ENCODE measurements at regions not wholly inside any gene's neighbourhood (a gene's known extent, or its start where the extent isn't known, plus 50 kb on each side); places are given as distances from the start of the nearest gene placed in this dataset.

- ChIA-PET POLR2A (no interaction called here), CTCF (no interaction called here)
- TF ChIP-seq TARDBP (IDR thresholded peaks at IDR 0.05): no peak
- no peak for TF ChIP-seq ZNF384 (IDR thresholded peaks at IDR 0.05)
- TF ChIP-seq ELF4 (IDR thresholded peaks at IDR 0.05): no peak
- no peak for TF ChIP-seq HDGF (IDR thresholded peaks at IDR 0.05; ENCODE audit: borderline replicate concordance)
- TF ChIP-seq FOXM1 (IDR thresholded peaks at IDR 0.05; ENCODE audit: borderline replicate concordance): no peak
- TF ChIP-seq NFRKB (IDR thresholded peaks at IDR 0.05): no peak
- TF ChIP-seq BHLHE40 (IDR thresholded peaks at IDR 0.05; ENCODE audit: borderline replicate concordance): no peak
- TF ChIP-seq SUZ12 (IDR thresholded peaks at IDR 0.05): no peak
- no peak for TF ChIP-seq FOXA1 (IDR thresholded peaks at IDR 0.05)
- DNase-seq (ENCODE audit: extremely low spot score): no peak
Measured at GRCh38 chr2:125444106-125444505, 1211.9 kb upstream of the GYPC start.

DNA sequence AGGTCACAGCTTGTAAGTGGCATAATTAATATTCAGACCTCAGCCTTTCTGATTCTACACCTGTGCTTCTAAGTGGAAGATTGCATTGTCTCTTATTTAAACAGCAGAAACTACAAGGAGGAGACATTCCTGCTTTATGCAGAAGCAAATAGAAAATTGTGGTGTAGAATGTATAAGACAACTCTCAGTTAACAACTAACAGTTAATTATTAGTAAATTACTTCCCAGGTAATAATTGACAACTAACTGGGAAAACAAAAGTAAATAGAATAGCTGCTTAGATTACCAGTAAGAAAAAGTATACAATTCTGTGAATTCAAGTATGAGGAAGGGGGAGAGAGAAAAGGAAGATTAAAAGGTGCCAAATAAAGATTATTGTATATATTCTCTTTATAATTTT is 1210.5 kb upstream of the GYPC start:
- ChIA-PET POLR2A (no interaction called here), CTCF (no interaction called here)
- TF ChIP-seq SUZ12 (IDR thresholded peaks at IDR 0.05) (no peak), SP1 (IDR thresholded peaks at IDR 0.05) (no peak), BHLHE40 (IDR thresholded peaks at IDR 0.05; ENCODE audit: borderline replicate concordance) (no peak), ARNT (IDR thresholded peaks at IDR 0.05) (no peak), FOXK2 (IDR thresholded peaks at IDR 0.05) (no peak), FOXA1 (IDR thresholded peaks at IDR 0.05) (no peak), NFRKB (IDR thresholded peaks at IDR 0.05) (no peak), LEF1 (IDR thresholded peaks at IDR 0.05; ENCODE audit: borderline replicate concordance) (no peak), HDGF (IDR thresholded peaks at IDR 0.05; ENCODE audit: borderline replicate concordance) (no peak), FOXM1 (IDR thresholded peaks at IDR 0.05; ENCODE audit: borderline replicate concordance) (no peak), TARDBP (IDR thresholded peaks at IDR 0.05) (no peak), ZNF384 (IDR thresholded peaks at IDR 0.05) (no peak), CTBP1 (IDR thresholded peaks at IDR 0.05; ENCODE audit: borderline replicate concordance) (no peak), ELF4 (IDR thresholded peaks at IDR 0.05) (no peak), L3MBTL2 (conservative IDR thresholded peaks at IDR 0.05) (no peak)
- TF ChIP-seq, protein P1, sequence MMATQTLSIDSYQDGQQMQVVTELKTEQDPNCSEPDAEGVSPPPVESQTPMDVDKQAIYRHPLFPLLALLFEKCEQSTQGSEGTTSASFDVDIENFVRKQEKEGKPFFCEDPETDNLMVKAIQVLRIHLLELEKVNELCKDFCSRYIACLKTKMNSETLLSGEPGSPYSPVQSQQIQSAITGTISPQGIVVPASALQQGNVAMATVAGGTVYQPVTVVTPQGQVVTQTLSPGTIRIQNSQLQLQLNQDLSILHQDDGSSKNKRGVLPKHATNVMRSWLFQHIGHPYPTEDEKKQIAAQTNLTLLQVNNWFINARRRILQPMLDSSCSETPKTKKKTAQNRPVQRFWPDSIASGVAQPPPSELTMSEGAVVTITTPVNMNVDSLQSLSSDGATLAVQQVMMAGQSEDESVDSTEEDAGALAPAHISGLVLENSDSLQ (IDR thresholded peaks at IDR 0.05): no peak
- DNase-seq (ENCODE audit: extremely low spot score): no peak

GRCh38 chr2:125450092-125450491 is 1205.9 kb upstream of the GYPC start:
- CTCF ChIA-PET: no interaction called here

DNA sequence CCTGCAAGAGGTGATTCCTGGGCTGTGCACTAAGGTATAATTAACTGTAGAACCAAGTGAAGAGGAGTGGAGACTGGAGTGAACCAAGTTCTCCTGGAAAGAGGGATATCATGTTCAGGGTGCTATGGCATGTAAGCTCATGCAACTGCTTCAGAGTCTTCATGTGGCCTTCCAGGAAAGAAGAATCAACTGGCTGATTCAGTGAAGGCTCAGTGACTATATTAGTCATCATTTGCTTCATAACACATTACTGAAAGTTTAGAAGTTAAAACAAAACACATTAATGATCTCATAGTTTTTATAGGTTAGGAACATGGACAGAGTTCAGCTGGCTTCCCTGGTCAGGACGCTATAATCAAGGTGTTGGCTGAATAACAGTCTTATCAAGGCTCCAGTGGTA is 1200.8 kb upstream of the GYPC start:
- POLR2A ChIA-PET: no interaction called here
- DNase-seq (ENCODE audit: extremely low spot score): no peak
- TF ChIP-seq CTBP1 (IDR thresholded peaks at IDR 0.05; ENCODE audit: borderline replicate concordance): no peak
- TF ChIP-seq FOXA1 (IDR thresholded peaks at IDR 0.05): no peak
- TF ChIP-seq, protein P1 (IDR thresholded peaks at IDR 0.05): no peak
- no peak for TF ChIP-seq BHLHE40 (IDR thresholded peaks at IDR 0.05; ENCODE audit: borderline replicate concordance)
- TF ChIP-seq ZNF384 (IDR thresholded peaks at IDR 0.05): no peak
- TF ChIP-seq SUZ12 (IDR thresholded peaks at IDR 0.05): no peak
- no peak for TF ChIP-seq FOXM1 (IDR thresholded peaks at IDR 0.05; ENCODE audit: borderline replicate concordance)
- no peak for TF ChIP-seq ELF4 (IDR thresholded peaks at IDR 0.05)
- CTCF ChIA-PET: no interaction called here

More at GRCh38 chr2:125450092-125450491, 1205.9 kb upstream of the GYPC start:
- no peak for DNase-seq (ENCODE audit: extremely low spot score)
- POLR2A ChIA-PET: no interaction called here
- TF ChIP-seq TARDBP (IDR thresholded peaks at IDR 0.05) (no peak), FOXK2 (IDR thresholded peaks at IDR 0.05) (no peak), HDGF (IDR thresholded peaks at IDR 0.05; ENCODE audit: borderline replicate concordance) (no peak), ELF4 (IDR thresholded peaks at IDR 0.05) (no peak), ZNF384 (IDR thresholded peaks at IDR 0.05) (no peak), L3MBTL2 (conservative IDR thresholded peaks at IDR 0.05) (no peak), SUZ12 (IDR thresholded peaks at IDR 0.05) (no peak), BHLHE40 (IDR thresholded peaks at IDR 0.05; ENCODE audit: borderline replicate concordance) (no peak), SP1 (IDR thresholded peaks at IDR 0.05) (no peak), FOXA1 (IDR thresholded peaks at IDR 0.05) (no peak), NFRKB (IDR thresholded peaks at IDR 0.05) (no peak), LEF1 (IDR thresholded peaks at IDR 0.05; ENCODE audit: borderline replicate concordance) (no peak), FOXM1 (IDR thresholded peaks at IDR 0.05; ENCODE audit: borderline replicate concordance) (no peak), CTBP1 (IDR thresholded peaks at IDR 0.05; ENCODE audit: borderline replicate concordance) (no peak), ARNT (IDR thresholded peaks at IDR 0.05) (no peak)
- TF ChIP-seq, protein P1 (IDR thresholded peaks at IDR 0.05): no peak

DNA sequence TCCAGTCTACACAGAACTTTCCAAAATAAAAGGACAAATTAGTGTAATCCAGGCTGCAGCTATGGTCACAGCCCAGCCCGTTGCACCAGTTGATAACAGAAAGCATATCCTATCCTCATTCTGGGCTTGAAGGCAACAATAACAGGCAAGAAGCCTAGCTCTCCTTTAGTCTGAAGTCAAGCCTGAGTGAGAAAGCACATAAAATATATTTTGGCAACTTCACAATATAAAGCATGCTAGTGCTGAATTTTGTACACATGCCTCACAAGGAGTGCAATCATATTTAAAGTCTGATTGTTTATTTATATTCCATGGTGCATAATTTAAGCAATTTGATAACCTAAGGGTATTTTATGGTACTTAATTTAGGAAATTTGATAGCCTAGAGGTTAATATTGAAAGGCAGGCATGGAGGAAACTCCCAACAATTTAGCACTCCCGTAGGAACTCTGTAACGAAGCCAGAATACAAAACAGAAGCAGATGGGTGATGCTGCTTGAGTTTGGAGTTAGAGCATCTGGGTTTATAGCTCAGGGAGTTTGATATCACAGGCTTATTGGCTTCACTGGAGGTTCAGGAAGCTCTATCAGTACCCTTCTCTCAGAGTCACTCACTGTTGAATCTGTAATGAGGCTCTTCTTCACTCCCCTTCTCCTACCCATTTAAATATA is 1199.1 kb upstream of the GYPC start:
- no peak for TF ChIP-seq FOXK2 (IDR thresholded peaks at IDR 0.05)
- TF ChIP-seq TARDBP (IDR thresholded peaks at IDR 0.05): no peak
- TF ChIP-seq, protein P1 (IDR thresholded peaks at IDR 0.05): no peak
- TF ChIP-seq LEF1 (IDR thresholded peaks at IDR 0.05; ENCODE audit: borderline replicate concordance): no peak
- no peak for TF ChIP-seq NFRKB (IDR thresholded peaks at IDR 0.05)
- TF ChIP-seq FOXA1 (IDR thresholded peaks at IDR 0.05): no peak
- TF ChIP-seq SP1 (IDR thresholded peaks at IDR 0.05): no peak
- TF ChIP-seq BHLHE40 (IDR thresholded peaks at IDR 0.05; ENCODE audit: borderline replicate concordance): no peak
- no peak for TF ChIP-seq FOXM1 (IDR thresholded peaks at IDR 0.05; ENCODE audit: borderline replicate concordance)
- TF ChIP-seq HDGF (IDR thresholded peaks at IDR 0.05; ENCODE audit: borderline replicate concordance): no peak
- no peak for TF ChIP-seq ARNT (IDR thresholded peaks at IDR 0.05)
- no peak for DNase-seq (ENCODE audit: extremely low spot score)
- CTCF ChIA-PET: no interaction called here
- POLR2A ChIA-PET: no interaction called here

Measured in HEK293T (cell line).